ENCODE measurements at regions not wholly inside any gene's neighbourhood (a gene's known extent, or its start where the extent isn't known, plus 50 kb on each side); places are given as distances from the start of the nearest gene placed in this dataset.
"Not testable (repeated sequence)": the region's sequence is repeated elsewhere in the genome, so short reads cannot be mapped to it uniquely, and the experiment has no call there.

- not testable (repeated sequence) for TF ChIP-seq EZH2 (IDR thresholded peaks at IDR 0.05; ENCODE audit: borderline replicate concordance, low read depth, low read length, severe bottlenecking)
- TF ChIP-seq, protein P1, sequence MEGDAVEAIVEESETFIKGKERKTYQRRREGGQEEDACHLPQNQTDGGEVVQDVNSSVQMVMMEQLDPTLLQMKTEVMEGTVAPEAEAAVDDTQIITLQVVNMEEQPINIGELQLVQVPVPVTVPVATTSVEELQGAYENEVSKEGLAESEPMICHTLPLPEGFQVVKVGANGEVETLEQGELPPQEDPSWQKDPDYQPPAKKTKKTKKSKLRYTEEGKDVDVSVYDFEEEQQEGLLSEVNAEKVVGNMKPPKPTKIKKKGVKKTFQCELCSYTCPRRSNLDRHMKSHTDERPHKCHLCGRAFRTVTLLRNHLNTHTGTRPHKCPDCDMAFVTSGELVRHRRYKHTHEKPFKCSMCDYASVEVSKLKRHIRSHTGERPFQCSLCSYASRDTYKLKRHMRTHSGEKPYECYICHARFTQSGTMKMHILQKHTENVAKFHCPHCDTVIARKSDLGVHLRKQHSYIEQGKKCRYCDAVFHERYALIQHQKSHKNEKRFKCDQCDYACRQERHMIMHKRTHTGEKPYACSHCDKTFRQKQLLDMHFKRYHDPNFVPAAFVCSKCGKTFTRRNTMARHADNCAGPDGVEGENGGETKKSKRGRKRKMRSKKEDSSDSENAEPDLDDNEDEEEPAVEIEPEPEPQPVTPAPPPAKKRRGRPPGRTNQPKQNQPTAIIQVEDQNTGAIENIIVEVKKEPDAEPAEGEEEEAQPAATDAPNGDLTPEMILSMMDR (IDR thresholded peaks at IDR 0.05; ENCODE audit: borderline replicate concordance, extremely low read depth, low read length, poor library complexity, severe bottlenecking): not testable (repeated sequence)
Observed at GRCh38 chr2:226456144-226456543, 343.5 kb downstream of the IRS1 start.
